HUDEP-2 (cell line): ENCODE measurements at regions not wholly inside any gene's neighbourhood (a gene's known extent, or its start where the extent isn't known, plus 50 kb on each side); places are given as distances from the start of the nearest gene placed in this dataset.
"Not testable (repeated sequence)": the region's sequence is repeated elsewhere in the genome, so short reads cannot be mapped to it uniquely, and the experiment has no call there.

Source experiments
- DNase-seq, 76 experiments: peaks; one replicate each; lab custom pipeline; 2025; ENCODE audit not compliant: unreplicated experiment in 76 of 76; lab: John Stamatoyannopoulos, UW

DNA sequence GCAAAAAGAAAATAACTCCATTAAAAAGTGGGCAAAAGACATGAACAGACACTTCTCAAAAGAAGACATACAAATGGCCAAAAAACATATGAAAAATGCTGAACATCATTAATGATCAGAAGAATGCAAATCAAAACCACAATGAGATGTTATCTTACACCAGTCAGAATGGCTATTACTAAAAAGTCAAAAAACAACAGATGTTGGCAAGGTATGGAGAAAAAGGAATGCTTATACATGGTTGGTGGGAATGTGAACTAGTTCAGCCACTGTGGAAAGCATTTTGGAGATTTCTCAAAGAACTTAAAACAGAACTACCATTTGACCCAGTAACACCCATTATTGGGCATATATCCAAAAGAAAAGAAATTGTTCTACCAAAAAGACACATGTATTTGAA, 936.7 kb downstream of the KCNJ2 start:
- DNase-seq, result not testable (repeated sequence)

DNA sequence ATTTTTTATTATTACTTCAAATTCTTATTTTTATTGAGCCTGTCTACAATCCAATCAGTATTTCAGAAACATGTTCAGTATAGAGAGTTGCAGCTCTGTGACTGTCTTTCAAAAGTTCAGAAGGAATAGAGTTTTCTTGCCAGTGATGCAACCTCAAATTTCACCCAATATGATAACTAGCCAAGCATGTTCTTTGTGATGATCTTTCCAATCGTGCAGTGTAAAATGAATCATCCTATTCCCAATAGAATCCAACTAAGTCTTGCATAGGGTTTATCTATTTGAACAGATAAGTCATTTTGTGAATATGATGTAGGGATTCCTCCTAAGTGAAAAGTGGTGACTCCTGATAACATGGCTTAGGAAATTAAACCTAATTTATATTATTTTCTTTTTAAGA, 937.8 kb downstream of the KCNJ2 start:
- no peak for DNase-seq

DNA sequence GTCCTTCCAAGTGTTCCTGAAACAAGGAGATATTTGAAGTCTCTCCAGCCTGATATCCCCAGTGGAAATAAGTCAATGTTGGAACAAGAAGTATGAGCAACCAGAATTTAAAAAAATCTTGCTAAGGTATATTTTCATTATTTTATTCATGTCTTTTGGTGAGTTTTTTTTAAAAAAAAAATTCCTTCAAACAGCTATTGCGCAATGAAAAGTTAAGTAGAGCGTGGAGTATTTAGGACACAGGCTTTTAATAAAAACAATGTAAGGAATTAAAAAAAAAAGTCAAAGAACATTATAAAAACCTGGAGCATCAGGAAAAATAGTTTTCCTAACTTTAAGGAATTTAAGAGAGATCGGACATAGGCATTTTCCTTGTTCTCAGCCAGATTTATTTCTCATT, 940.4 kb downstream of the KCNJ2 start:
- no peak for DNase-seq

DNA sequence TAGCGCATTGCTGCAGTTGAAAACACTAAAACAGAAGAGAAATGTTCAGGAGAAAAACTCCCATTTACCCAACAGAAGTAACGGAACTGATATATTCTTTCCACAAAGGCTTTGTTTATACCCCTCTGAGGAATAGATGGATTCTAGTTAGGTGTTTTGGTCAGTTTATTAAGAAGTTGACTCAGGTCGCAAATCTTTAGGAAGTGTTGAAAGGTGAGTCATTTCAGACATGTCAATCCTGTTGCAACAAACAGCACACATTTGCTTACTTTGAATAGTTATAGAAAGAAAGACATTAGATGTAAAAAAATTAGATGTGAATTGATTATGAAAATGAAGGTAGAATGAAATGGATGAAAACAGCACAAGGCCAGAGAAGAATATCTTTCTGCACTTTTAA, 941.0 kb downstream of the KCNJ2 start:
- DNase-seq, result no peak

DNA sequence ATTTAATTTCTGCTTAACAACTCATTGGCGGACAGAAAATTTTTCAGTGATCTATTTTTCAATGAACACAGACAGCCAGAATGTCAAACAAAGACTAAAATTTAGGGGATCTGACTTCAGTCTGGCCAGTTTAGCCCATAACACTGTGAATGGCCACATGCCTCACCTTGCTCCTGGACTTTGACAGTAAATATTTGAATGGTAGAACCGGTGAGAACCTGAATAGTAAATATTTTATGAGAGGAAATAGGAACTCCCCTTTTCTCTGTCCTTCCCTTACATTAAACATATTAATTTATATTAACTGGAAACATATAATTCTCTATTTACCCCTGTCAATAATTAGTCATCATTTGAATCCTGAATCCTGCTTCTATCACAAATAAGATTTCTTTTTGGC, 942.1 kb downstream of the KCNJ2 start:
- no peak for DNase-seq

DNA sequence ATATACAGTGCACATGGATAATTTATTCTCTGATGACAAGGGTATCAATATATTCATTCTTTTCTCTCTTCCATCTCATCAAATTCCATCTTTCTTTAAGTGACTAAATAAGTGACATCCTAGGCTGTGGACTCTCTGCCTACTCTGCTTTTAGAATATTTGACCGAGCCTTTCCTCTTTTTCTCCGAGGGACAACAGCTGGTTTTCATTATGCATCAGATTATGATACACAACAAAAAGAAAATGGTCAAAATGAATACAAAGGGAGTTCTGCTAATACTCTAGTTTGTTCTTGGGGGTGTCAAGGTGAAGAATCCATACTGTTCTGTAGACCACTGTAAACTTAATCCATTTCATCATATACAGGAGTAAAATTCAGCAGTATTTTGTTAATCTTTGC, 942.6 kb downstream of the KCNJ2 start:
- DNase-seq, result no peak

DNA sequence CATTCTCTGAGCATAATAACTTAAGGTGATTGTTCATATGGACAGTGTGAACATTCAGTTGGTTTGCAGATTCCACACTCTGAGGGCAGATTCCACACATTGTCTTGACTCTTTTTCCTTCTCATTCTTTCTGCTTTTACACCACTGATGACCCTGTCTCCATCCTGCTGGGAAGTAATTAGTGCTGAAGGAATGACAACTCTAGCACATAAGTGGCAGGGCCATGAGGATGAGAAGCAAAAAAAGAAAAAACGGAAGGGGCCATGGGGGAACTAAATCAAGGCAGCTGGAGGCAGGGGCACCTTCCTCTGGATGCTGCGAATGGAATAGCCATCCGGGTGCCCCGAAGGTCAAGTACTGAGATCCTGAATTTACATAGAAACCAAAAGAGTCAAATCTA, 944.0 kb downstream of the KCNJ2 start:
- DNase-seq, result no peak

DNA sequence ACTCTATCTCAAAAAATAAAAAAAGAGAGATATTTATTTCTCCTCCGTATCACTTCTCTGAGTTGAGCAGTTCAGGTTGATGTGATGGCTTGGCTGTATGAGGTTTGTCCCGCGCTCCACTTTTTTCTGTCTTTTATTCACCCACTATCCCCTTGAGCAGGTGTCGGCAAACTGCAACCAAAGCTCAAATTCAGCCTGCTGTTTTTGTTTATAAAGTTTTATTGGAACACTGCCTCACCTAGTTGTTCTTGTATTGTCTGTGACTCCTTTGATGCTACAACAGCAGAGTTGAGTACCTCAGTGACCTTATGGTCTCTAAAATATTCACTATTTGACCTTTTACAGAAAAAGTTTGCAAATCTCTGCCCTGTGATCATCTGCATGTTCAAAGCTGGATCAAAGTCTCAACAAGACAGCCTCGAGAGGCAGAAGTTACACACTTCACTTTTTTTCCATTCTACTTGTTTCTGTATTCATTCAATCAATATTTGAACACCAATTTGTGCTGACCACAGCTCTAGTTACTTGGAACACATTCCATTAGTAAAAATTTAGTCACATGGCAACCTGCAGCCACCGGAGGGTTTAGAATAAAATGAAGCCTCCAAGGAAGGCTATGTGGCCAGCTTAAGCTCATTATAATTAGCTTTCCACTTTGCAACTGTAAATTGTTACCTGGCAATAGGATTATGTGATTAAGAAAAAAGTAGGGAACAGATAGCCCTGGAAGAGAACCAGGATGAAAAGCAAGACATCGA, 945.8 kb downstream of the KCNJ2 start:
- no peak for DNase-seq

DNA sequence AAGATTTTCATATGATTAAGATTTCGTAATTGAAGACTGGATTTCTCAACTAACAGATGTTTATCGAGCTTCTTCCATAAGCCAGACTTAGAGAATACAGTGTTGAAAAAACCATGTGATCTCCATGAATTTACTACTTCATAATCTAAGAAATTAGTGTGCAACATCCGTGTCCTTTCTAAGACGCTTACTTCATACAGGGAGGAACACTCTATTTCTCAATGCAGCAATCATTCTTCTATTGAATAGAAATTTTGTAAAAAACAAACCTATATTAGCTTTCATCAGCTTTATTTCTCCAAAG, 946.3 kb downstream of the KCNJ2 start:
- no peak for DNase-seq

DNA sequence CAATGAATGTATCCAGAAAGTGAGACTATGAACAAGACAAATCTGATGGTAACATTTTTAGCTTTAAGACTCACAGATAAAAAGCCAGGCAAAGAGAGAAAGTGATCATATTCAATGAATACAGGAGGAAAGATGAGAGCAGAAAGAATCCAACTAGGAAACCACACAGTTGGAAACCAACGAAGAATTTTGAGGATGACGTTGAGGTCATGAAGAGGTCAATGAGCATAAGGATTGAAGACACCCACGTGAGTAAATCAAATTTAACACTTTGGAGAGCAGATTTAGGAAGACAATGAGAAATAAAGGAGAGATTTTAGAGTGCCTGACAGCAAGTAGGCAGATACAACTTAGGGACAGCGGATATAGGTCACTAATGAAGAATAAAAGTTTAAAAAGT, 948.1 kb downstream of the KCNJ2 start:
- no peak for DNase-seq

DNA sequence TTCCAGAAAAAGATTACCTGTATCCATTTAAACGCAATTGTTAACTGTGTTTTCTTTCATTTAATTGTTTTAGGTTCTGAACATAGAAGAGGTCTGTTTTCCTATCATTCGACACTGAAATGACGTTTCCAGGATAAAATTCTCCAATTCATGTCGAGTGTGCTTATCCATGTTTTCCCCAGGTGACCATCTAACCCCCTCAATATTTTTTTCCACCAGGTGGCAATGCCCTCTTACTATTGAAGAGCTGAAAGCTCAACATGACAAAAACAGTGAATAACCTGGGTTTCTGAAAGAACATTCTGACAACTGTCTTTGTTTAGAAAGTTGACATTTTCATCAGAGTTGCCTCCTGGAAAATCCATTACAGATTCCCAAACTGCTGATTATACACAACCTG, 948.7 kb downstream of the KCNJ2 start:
- no peak for DNase-seq

DNA sequence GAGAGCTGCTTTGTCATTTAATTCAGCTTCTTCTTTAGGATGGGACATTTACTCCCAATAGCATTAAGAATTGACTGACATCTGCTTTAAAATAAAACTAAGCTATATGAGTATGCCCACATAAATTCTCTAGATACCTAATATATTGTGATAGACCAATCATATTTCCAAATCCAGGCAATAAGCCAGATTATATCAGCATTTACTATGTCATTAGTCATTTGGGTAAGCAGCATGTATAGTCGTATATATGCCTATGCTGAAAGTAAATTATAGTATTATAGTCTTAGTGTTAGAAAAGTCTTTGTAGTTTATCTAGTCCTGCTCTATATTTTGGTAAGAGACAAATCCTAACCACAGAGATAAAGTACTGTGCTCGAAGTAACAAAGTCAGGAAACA, 958.1 kb downstream of the KCNJ2 start:
- no peak for DNase-seq

DNA sequence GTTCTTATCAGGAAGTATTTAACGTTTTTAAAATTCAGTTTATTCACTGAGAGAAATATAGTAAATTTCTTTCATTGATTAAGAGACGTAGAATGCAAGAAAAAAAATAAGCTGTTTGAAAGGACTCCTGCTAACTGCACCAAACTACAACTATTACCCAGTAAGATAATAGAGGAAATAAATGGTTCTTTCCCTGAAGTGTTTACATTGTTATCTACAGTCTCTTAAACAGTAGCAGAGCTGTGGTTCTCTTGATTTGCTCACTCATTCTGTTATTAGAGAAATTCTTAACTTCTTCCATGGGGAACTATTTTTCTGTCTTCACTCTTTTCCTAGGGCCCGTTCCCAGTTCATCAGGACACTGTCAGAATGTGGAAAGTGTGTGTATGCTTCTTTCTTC, 973.0 kb downstream of the KCNJ2 start:
- DNase-seq, result no peak

DNA sequence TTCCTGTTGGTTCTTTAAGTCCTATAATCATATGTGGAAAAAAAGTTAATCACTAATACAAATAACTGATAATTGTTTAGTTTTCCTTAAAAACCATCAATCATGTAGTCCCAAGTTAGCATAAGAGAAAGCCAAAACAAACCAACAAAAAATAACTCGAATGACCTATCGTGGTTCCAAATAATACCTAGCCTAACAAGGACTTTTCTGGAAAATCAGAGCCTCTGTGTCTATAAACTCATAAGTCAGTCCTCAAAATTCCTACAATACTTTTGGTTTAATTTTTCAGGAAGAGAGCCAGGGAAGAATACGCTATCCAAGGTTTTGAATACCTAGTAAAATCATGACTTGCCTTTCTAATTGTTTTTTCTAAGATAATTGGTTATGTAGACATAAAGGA, 975.3 kb upstream of the SOX9 start:
- DNase-seq, result no peak

DNA sequence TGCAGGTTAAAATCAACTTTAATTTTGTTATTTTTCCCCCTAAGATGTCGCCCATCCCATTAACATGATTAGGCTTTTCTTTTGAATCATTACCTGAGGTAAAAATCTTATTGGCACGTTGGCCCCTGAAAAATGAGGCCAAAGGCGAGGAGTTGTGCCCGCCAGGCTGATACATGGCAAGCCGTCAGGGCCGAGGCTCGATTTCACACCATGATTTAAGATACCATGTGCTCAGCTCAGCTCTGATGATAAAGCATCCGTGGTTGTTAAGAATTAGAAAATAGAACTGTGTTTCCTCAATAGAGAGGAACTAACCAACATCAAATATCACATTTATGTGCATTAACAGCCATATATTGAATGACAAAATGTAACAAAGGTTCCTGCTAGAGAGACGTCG, 972.9 kb upstream of the SOX9 start:
- no peak for DNase-seq

DNA sequence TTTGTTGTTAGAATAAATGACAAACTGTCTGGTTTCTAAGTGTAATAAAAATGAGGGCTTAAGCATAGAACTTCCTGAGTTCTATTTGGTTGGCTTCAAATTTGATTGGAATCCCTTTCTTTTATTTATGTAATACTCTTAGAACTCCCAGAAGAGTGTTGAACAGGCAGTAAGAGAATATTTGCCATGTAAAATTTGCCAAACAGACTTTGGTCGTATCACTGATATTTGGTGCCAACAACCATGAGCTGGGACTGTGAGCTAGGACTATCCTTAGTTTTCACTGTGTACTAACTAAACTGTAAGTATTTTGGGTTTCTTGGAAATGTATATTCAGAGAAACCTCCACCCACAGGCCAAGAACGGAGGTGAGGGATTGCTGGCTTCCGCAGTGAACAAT, 971.2 kb upstream of the SOX9 start:
- DNase-seq, result no peak

DNA sequence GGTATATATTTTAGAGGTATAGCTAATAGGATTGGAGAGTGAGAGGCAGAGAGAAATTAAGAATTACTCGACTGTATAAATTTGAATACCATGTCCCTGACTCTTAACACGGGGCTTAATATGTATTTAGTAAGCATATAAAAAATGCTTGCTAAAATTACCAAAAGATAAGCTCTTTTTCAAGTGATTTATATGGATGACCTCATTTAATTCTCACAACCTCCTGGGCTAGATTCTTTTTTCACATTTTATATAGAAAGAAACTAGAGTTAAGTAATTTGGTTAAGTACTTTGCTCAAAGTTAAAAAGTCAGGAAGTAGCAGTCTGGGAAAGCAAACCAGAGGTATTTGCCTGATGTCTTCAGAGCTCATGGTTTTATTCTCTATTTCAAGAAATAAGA, 963.5 kb upstream of the SOX9 start:
- no peak for DNase-seq

DNA sequence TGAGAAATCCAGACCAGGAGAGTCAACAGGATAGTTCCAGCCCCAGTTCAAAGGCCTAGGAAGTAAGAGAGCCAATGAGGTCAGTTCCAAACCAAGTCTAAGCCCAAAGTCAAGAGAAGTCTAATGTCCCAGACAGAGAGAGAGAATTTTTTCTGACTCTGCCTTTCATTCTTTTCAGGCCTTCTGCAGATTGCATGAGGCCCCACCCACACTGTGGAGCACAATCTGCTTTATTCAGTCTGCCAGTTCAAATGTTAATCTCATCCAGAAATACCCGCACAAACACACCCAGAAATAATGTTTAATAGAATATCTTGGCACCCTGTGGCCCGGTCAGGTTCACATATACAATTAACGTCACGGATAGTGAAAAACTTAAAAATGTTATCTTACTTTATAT, 962.4 kb upstream of the SOX9 start:
- DNase-seq, result no peak

DNA sequence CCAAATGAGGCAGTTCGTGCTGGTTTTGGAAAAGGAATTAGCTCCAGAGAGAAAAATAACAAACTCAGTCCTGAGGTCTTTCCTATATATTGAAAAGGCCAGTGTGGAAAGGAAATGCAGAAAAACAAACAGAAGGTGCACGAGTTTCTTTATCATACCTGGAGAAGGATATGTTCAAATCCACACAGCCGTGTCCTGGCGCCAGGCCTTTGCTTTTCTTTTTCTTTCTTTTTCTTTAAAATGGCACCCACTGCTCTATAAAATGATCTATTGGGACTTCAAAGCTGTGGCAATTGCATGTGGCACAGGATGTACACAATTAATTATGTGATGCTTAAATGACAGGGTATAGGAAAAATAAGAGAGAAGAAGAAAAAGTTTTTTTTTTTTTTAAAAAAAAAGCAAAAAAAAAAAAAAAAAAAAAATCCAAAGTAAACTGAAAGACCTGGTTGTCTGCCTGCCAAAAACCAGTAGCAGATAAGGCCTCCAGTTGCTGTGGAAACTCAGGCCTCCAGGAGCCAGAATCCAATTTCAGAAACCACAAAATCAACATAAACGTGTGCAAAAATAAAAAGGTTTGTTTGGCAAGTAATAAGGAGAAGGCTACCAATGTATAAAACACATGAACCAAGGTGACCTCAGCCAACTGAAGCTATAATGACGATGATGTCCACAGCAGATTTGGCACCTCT, 957.6 kb upstream of the SOX9 start:
- DNase-seq, result no peak

DNA sequence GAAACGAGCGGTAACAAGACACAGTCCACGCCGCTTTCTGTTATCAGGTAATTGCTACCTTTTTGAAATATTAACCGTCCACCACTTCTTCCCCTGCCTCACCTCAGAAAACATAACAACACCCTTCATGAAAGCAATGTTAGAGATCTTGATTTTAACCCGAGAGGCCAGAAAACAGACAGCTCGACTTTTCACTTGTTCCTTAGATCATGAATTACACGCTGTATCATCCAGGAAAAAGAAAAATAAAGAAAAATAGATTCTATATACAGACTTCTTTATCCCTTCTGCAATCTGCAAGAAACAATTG, 957.1 kb upstream of the SOX9 start:
- no peak for DNase-seq

DNA sequence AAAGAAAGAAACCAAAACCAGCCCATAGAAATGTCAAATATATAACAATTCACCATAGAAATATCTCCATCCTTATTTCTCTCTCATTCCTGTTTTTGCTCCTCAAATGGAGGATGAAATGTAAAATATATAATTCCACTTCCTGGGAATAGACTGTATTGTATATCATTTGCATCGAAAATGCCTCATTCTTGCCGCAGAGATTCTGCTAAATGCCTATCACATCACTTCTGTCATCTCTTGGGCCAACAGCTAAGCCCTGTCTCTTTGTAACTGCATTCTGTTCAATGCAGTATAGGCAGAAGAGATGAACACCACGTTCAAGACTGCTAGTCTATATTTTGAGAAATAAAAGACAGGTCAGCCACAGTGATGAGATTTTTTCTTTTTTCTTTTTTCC, 956.3 kb upstream of the SOX9 start:
- DNase-seq, result no peak

DNA sequence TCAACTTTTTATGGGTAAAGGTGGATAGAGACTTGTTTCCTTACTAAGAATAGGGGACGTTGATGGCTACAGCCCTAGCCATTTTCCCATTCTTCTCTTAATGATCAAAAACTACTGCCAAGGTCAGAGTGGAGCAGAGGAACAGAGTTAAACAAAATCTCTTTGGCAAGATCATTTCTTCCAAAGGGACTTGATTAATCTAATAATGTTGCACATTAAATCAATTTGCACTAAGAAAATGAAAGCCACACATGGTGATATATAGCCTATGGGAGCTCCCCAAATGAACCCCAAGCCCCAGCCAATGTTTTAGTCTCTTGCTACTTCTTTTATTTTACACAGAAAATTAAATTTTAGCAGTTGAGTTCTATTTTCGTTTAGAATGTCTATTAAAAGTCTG, 954.5 kb upstream of the SOX9 start:
- no peak for DNase-seq
